Adipose tissue (tissue), 3 donors: ENCODE measurements at regions not wholly inside any gene's neighbourhood (a gene's known extent, or its start where the extent isn't known, plus 50 kb on each side); places are given as distances from the start of the nearest gene placed in this dataset.

Experiments used
- H3K27ac ChIP-seq: one replicate; pipeline ENCODE4 v1.5.1; 2013; ENCODE audit warnings: low read depth, low read length
- WGBS, 3 donors: extraction: QIAGEN DNeasy Blood & Tissue Kit; methylation state at CpG; one replicate each; pipeline ENCODE4 v1.1.7; 2013; 5-methylcytosine and 5-hydroxymethylcytosine counted together
- donor health status: healthy with polysubstance abuse.
- donor health status: Bipolar disorder and iron deficiency.
- donor health status: healthy.

GRCh38 chr21:41689289-41689583 is 77.6 kb downstream of the RIPK4 start:
- 90 to 96% (median 94%) methylated on average over 22 to 24 of the region's 24 CpGs for WGBS, 3 donors
- H3K27ac ChIP-seq: no peak overlapping the region

GRCh38 chr21:41687633-41688032 is 79.2 kb downstream of the RIPK4 start:
- WGBS, 3 donors: 94 to 98% (median 96%) methylated on average over 2 of the region's 2 CpGs
- H3K27ac ChIP-seq: no peak overlapping the region

GRCh38 chr21:41686664-41687063 is 80.2 kb downstream of the RIPK4 start:
- 54 to 85% (median 82%) methylated on average over 9 of the region's 9 CpGs for WGBS, 3 donors

GRCh38 chr21:41685511-41686149 is 81.2 kb downstream of the RIPK4 start:
- 88 to 94% (median 91%) methylated on average over 8 of the region's 8 CpGs for WGBS, 3 donors
- H3K27ac ChIP-seq: no peak overlapping the region

More at GRCh38 chr21:41686664-41687063, 80.2 kb downstream of the RIPK4 start:
- no peak overlapping the region for H3K27ac ChIP-seq

GRCh38 chr21:41684381-41685245 is 82.2 kb downstream of the RIPK4 start:
- WGBS, 3 donors: 54 to 61% (median 58%) methylated on average over 26 of the region's 26 CpGs
- no peak overlapping the region for H3K27ac ChIP-seq

GRCh38 chr21:41683815-41684214 is 83.0 kb downstream of the RIPK4 start:
- 45 to 84% (median 82%) methylated on average over 10 of the region's 10 CpGs for WGBS, 3 donors
- no peak overlapping the region for H3K27ac ChIP-seq

GRCh38 chr21:41682719-41683179 is 84.1 kb downstream of the RIPK4 start:
- WGBS, 3 donors: 78 to 84% (median 78%) methylated on average over 17 of the region's 17 CpGs
- H3K27ac ChIP-seq: no peak overlapping the region

GRCh38 chr21:41681939-41682718 is 84.7 kb downstream of the RIPK4 start:
- H3K27ac ChIP-seq: no peak overlapping the region
- WGBS, 3 donors: 87 to 95% (median 89%) methylated on average over 24 of the region's 24 CpGs

- WGBS, 3 donors: 59 to 86% (median 81%) methylated on average over 20 of the region's 20 CpGs
- H3K27ac ChIP-seq: no peak overlapping the region
These were observed 85.5 kb downstream of the RIPK4 start for GRCh38 chr21:41681348-41681801.

GRCh38 chr21:41680444-41681347 is 86.2 kb downstream of the RIPK4 start:
- H3K27ac ChIP-seq: no peak overlapping the region
- WGBS, 3 donors: 75 to 85% (median 85%) methylated on average over 23 of the region's 23 CpGs

- H3K27ac ChIP-seq: no peak overlapping the region
- 2 to 20% (median 14%) methylated on average over 11 of the region's 11 CpGs for WGBS, 3 donors
These were observed 87.9 kb downstream of the RIPK4 start for GRCh38 chr21:41678924-41679318.

GRCh38 chr21:41678016-41678923 is 88.6 kb downstream of the RIPK4 start:
- WGBS, 3 donors: 22 to 57% (median 56%) methylated on average over 17 of the region's 17 CpGs

GRCh38 chr21:41677671-41678015 is 89.2 kb downstream of the RIPK4 start:
- H3K27ac ChIP-seq: no peak overlapping the region

More at GRCh38 chr21:41678016-41678923, 88.6 kb downstream of the RIPK4 start:
- no peak overlapping the region for H3K27ac ChIP-seq

GRCh38 chr21:41676198-41676597 is 90.7 kb downstream of the RIPK4 start:
- WGBS, 3 donors: 87 to 95% (median 88%) methylated on average over 3 of the region's 3 CpGs
- H3K27ac ChIP-seq: no peak overlapping the region

More at GRCh38 chr21:41677671-41678015, 89.2 kb downstream of the RIPK4 start:
- 37 to 74% (median 64%) methylated on average over 8 of the region's 8 CpGs for WGBS, 3 donors

GRCh38 chr21:41675574-41675973 is 91.3 kb downstream of the RIPK4 start:
- no peak overlapping the region for H3K27ac ChIP-seq
- WGBS, 3 donors: 71 to 79% (median 75%) methylated on average over 6 of the region's 6 CpGs

GRCh38 chr21:41674402-41674801 is 92.5 kb downstream of the RIPK4 start:
- H3K27ac ChIP-seq: no peak overlapping the region
- 80 to 89% (median 81%) methylated on average over 6 of the region's 6 CpGs for WGBS, 3 donors
